ENCODE measurements at regions not wholly inside any gene's neighbourhood (a gene's known extent, or its start where the extent isn't known, plus 50 kb on each side); places are given as distances from the start of the nearest gene placed in this dataset.

- Histone ChIP-seq H3K4me3 (ENCODE audit: low read depth in 1 of 3, low read length in 3 of 3) (no peak overlapping the region), H3K4me1 (ENCODE audit: control insufficient read depth in 4 of 4, insufficient read depth in 4 of 4, low read length in 3 of 4) (no peaks in the 10 kb centered on the region), H3K27me3 (ENCODE audit: control insufficient read depth in 4 of 4, insufficient read depth in 4 of 4, low read length in 3 of 4) (no peaks in the 10 kb centered on the region), H3K36me3 (ENCODE audit: control insufficient read depth in 4 of 4, insufficient read depth in 3 of 4, low read depth in 1 of 4, low read length in 3 of 4) (no peaks in the 10 kb centered on the region), H3K9ac (ENCODE audit: low read depth in 1 of 2, low read length in 2 of 2) (no peak overlapping the region), H3K27ac (ENCODE audit: low read depth in 1 of 2, low read length in 2 of 2) (no peak overlapping the region), H3K9me3 (ENCODE audit: control insufficient read depth in 4 of 4, low read length in 3 of 4) (no peaks in the 10 kb centered on the region)
- WGBS: 67% methylated on average over 1 of the region's 1 CpG
- DNase-seq (ENCODE audit: low spot score): no peak
- TF ChIP-seq FOXA1 (IDR thresholded peaks at IDR 0.05) (no peak), GABPA (IDR thresholded peaks at IDR 0.05 in 1 of 2, conservative IDR thresholded peaks at IDR 0.05 in 1 of 2) (no peak), TAF1 (conservative IDR thresholded peaks at IDR 0.05) (no peak), EGR1 (IDR thresholded peaks at IDR 0.05; ENCODE audit: low read depth in 2 of 2) (no peak), FOXA2 (IDR thresholded peaks at IDR 0.05) (no peak), SP1 (IDR thresholded peaks at IDR 0.05) (no peak), REST (IDR thresholded peaks at IDR 0.05) (no peak), HNF4A (conservative IDR thresholded peaks at IDR 0.05) (no peak), YY1 (IDR thresholded peaks at IDR 0.05) (no peak), CTCF (IDR thresholded peaks at IDR 0.05; ENCODE audit: low read depth, low read length, missing input control) (no peak)
These were observed 417.7 kb downstream of the BUD13 start for GRCh38 chr11:116355104-116355503.

GRCh38 chr11:116353589-116353988, 419.2 kb downstream of the BUD13 start:
- WGBS: 75% methylated on average over 7 of the region's 7 CpGs
- no peaks in the 10 kb centered on the region for H3K27me3 ChIP-seq (ENCODE audit: control insufficient read depth in 4 of 4, insufficient read depth in 4 of 4, low read length in 3 of 4)
- no peak overlapping the region for H3K9ac ChIP-seq (ENCODE audit: low read depth in 1 of 2, low read length in 2 of 2)
- no peaks in the 10 kb centered on the region for H3K4me1 ChIP-seq (ENCODE audit: control insufficient read depth in 4 of 4, insufficient read depth in 4 of 4, low read length in 3 of 4)
- TF ChIP-seq YY1 (IDR thresholded peaks at IDR 0.05): no peak
- no peak for TF ChIP-seq JUND (IDR thresholded peaks at IDR 0.05)
- TF ChIP-seq ATF3 (IDR thresholded peaks at IDR 0.05): no peak
- TF ChIP-seq ZBTB33 (IDR thresholded peaks at IDR 0.05): no peak
- no peak for TF ChIP-seq FOXA1 (IDR thresholded peaks at IDR 0.05)
- TF ChIP-seq MAX (IDR thresholded peaks at IDR 0.05): no peak
- no peak for TF ChIP-seq CTCF (IDR thresholded peaks at IDR 0.05; ENCODE audit: low read depth, low read length, missing input control)
- TF ChIP-seq GABPA (IDR thresholded peaks at IDR 0.05 in 1 of 2, conservative IDR thresholded peaks at IDR 0.05 in 1 of 2): no peak
- no peak for TF ChIP-seq HNF4G (IDR thresholded peaks at IDR 0.05)
- TF ChIP-seq HNF4A (conservative IDR thresholded peaks at IDR 0.05): no peak
- no peak for TF ChIP-seq RXRA (IDR thresholded peaks at IDR 0.05)
- no peak for TF ChIP-seq TAF1 (conservative IDR thresholded peaks at IDR 0.05)
- TF ChIP-seq NR2F2 (IDR thresholded peaks at IDR 0.05): no peak
- no peak for TF ChIP-seq EGR1 (IDR thresholded peaks at IDR 0.05; ENCODE audit: low read depth in 2 of 2)
- no peak for TF ChIP-seq REST (IDR thresholded peaks at IDR 0.05)
- no peak for TF ChIP-seq RAD21 (IDR thresholded peaks at IDR 0.05)
- no peak for TF ChIP-seq SP1 (IDR thresholded peaks at IDR 0.05)
- TF ChIP-seq FOXA2 (IDR thresholded peaks at IDR 0.05): no peak
- no peak overlapping the region for H3K4me3 ChIP-seq (ENCODE audit: low read depth in 1 of 3, low read length in 3 of 3)
- no peaks in the 10 kb centered on the region for H3K36me3 ChIP-seq (ENCODE audit: control insufficient read depth in 4 of 4, insufficient read depth in 3 of 4, low read depth in 1 of 4, low read length in 3 of 4)
- H3K27ac ChIP-seq (ENCODE audit: low read depth in 1 of 2, low read length in 2 of 2): no peak overlapping the region
- no peaks in the 10 kb centered on the region for H3K9me3 ChIP-seq (ENCODE audit: control insufficient read depth in 4 of 4, low read length in 3 of 4)
- DNase-seq (ENCODE audit: low spot score): no peak
